HepG2 (cell line): ENCODE measurements at regions not wholly inside any gene's neighbourhood (a gene's known extent, or its start where the extent isn't known, plus 50 kb on each side); places are given as distances from the start of the nearest gene placed in this dataset.

Source experiments
- BHLHE40 ChIP-seq: IDR thresholded peaks from 2 replicates; pipeline ENCODE4 v1.6.1; 2011; ENCODE audit warnings: low read length, improper control_type of control experiment
- CREM ChIP-seq, 2 experiments: sonication (generic) in 1 of 2; formaldehyde crosslinking in 1 of 2; IDR thresholded peaks; 2 replicates each; pipeline versions ENCODE4 v1.4.0 to v1.6.1; 2016 to 2020; ENCODE audit warnings: antibody characterized with exemption in 1 of 2, mild to moderate bottlenecking in 1 of 2, missing genetic modification reagents in 1 of 2
- KAT7 ChIP-seq: IDR thresholded peaks from 2 replicates; pipeline ENCODE4 v1.6.1; 2018; ENCODE audit warnings: borderline replicate concordance, missing compliant biosample characterization
- MAZ ChIP-seq, 2 experiments: sonication (generic) in 1 of 2; formaldehyde crosslinking in 1 of 2; IDR thresholded peaks; 2 replicates each; pipeline versions ENCODE4 v1.5.0 to v1.6.1; 2012 to 2020; ENCODE audit warnings: low read depth in 2 of 2, mild to moderate bottlenecking in 2 of 2, borderline replicate concordance in 1 of 2, improper control_type of control experiment in 1 of 2, low read length in 1 of 2, missing genetic modification reagents in 1 of 2, moderate library complexity in 1 of 2
- PHF21A ChIP-seq: sonication (generic); formaldehyde crosslinking; IDR thresholded peaks from 2 replicates; pipeline ENCODE4 v1.5.0; 2020; ENCODE audit warnings: mild to moderate bottlenecking, missing genetic modification reagents
- PRDM10 ChIP-seq: sonication (generic); formaldehyde crosslinking; IDR thresholded peaks from 2 replicates; pipeline ENCODE4 v1.4.0; 2020; ENCODE audit warnings: low read depth, missing genetic modification reagents
- SAP130 ChIP-seq: IDR thresholded peaks from 2 replicates; pipeline ENCODE4 v1.6.1; 2016; ENCODE audit warnings: low read depth
- SMC3 ChIP-seq: IDR thresholded peaks from 2 replicates; pipeline ENCODE4 v1.6.1; 2011; ENCODE audit warnings: low read length, improper control_type of control experiment
- ZFP36 ChIP-seq: fragments of 150-350 bp; IDR thresholded peaks from 2 replicates; pipeline ENCODE4 v1.6.1; 2018; ENCODE audit warnings: borderline replicate concordance, low read length, low read depth; ENCODE audit not compliant: partially characterized antibody
- ZNF24 ChIP-seq: fragments of 450-650 bp; IDR thresholded peaks from 2 replicates; pipeline ENCODE4 v1.6.1; 2017; ENCODE audit warnings: antibody characterized with exemption, mild to moderate bottlenecking
- ZNF260 ChIP-seq: sonication (generic); formaldehyde crosslinking; IDR thresholded peaks from 2 replicates; pipeline ENCODE4 v1.4.0; 2020; ENCODE audit warnings: missing genetic modification reagents, low read depth, mild to moderate bottlenecking, borderline replicate concordance
- ZNF407 ChIP-seq: sonication (generic); formaldehyde crosslinking; IDR thresholded peaks from one replicate; pipeline ENCODE4 v1.5.1; 2020; ENCODE audit warnings: mild to moderate bottlenecking, missing genetic modification reagents; ENCODE audit errors: not compliant biosample characterization
- ZNF441 ChIP-seq: sonication (generic); formaldehyde crosslinking; IDR thresholded peaks from 2 replicates; pipeline ENCODE4 v1.7.0; 2021; ENCODE audit warnings: missing genetic modification reagents, borderline replicate concordance
- ZSCAN5A ChIP-seq: sonication (generic); formaldehyde crosslinking; IDR thresholded peaks from 2 replicates; pipeline ENCODE4 v1.8.0; 2022; ENCODE audit warnings: mild to moderate bottlenecking, missing genetic modification reagents, borderline replicate concordance

GRCh38 chr7:118626739-118627138 lies 402.2 kb downstream of the ANKRD7 start:
- no peak for TF ChIP-seq PHF21A (CRISPR knock-in tag)
- TF ChIP-seq ZFP36, result no peak
- no peak for TF ChIP-seq ZNF24
- TF ChIP-seq ZNF407 (CRISPR knock-in tag), result no peak
- no peak for TF ChIP-seq CREM (IDR thresholded peaks at IDR 0.05)
- no peak for TF ChIP-seq CREM (CRISPR knock-in tag; IDR thresholded peaks at IDR 0.05)
- no peak for TF ChIP-seq ZSCAN5A (CRISPR knock-in tag)
- no peak for TF ChIP-seq PRDM10 (CRISPR knock-in tag)
- no peak for TF ChIP-seq ZNF260
- TF ChIP-seq SAP130 (CRISPR knock-in tag), result no peak
- TF ChIP-seq MAZ (IDR thresholded peaks at IDR 0.05; ENCODE audit: borderline replicate concordance, low read depth, low read length), result no peak
- no peak for TF ChIP-seq MAZ (CRISPR knock-in tag; IDR thresholded peaks at IDR 0.05; ENCODE audit: low read depth)
- TF ChIP-seq SMC3, result no peak
- TF ChIP-seq KAT7, result no peak
- TF ChIP-seq ZNF441 (CRISPR knock-in tag), result no peak
- TF ChIP-seq BHLHE40, result no peak
